Mesenchymal stem cell (in vitro differentiated cells and primary cell): ENCODE measurements at regions not wholly inside any gene's neighbourhood (a gene's known extent, or its start where the extent isn't known, plus 50 kb on each side); places are given as distances from the start of the nearest gene placed in this dataset.

ENCODE experiments used
- DNase-seq: peaks from one replicate; pipeline ENCODE4 v3.0.0-alpha.2; 2013
- H2AFZ ChIP-seq: one replicate; pipeline ENCODE4 v1.6.1; 2013; ENCODE audit warnings: low read depth, mild to moderate bottlenecking, control low read depth, inconsistent platforms, low read length, moderate library complexity
- H2AK5ac ChIP-seq: 2 replicates; pipeline ENCODE4 v1.6.1; 2013; ENCODE audit warnings: low read length, moderate library complexity, mild to moderate bottlenecking, inconsistent platforms; ENCODE audit not compliant: severe bottlenecking
- H2BK120ac ChIP-seq: one replicate; pipeline ENCODE4 v1.6.1; 2013; ENCODE audit warnings: low read depth, mild to moderate bottlenecking, inconsistent platforms, low read length, moderate library complexity
- H2BK12ac ChIP-seq, 2 experiments: one replicate each; pipeline ENCODE4 v1.6.1; 2013; ENCODE audit warnings: inconsistent platforms in 2 of 2, low read length in 2 of 2, mild to moderate bottlenecking in 2 of 2, moderate library complexity in 2 of 2, control low read depth in 1 of 2
- H2BK15ac ChIP-seq: one replicate; pipeline ENCODE4 v1.6.1; 2013; ENCODE audit warnings: mild to moderate bottlenecking, low read depth, inconsistent platforms; ENCODE audit not compliant: poor library complexity, severe bottlenecking
- H2BK5ac ChIP-seq: 2 replicates; pipeline ENCODE4 v1.6.1; 2013; ENCODE audit warnings: low read depth, mild to moderate bottlenecking, low read length, control low read depth, inconsistent platforms; ENCODE audit not compliant: poor library complexity, severe bottlenecking
- H3K14ac ChIP-seq, 2 experiments: one replicate each; pipeline ENCODE4 v1.6.1; 2013; ENCODE audit warnings: inconsistent platforms in 2 of 2, low read length in 2 of 2, control low read depth in 1 of 2, mild to moderate bottlenecking in 1 of 2, moderate library complexity in 1 of 2
- H3K18ac ChIP-seq, 2 experiments: one replicate each; pipeline ENCODE4 v1.6.1; 2013; ENCODE audit warnings: inconsistent platforms in 2 of 2, low read length in 2 of 2, control low read depth in 1 of 2, low read depth in 1 of 2, mild to moderate bottlenecking in 1 of 2
- H3K23ac ChIP-seq, 2 experiments: one replicate each; pipeline ENCODE4 v1.6.1; 2013; ENCODE audit warnings: inconsistent platforms in 2 of 2, low read length in 2 of 2, mild to moderate bottlenecking in 2 of 2, moderate library complexity in 2 of 2, control low read depth in 1 of 2
- H3K27ac ChIP-seq: 2 replicates; pipeline ENCODE4 v1.5.1; 2013; ENCODE audit warnings: mild to moderate bottlenecking, moderate library complexity, low read length, control low read depth, inconsistent platforms; ENCODE audit not compliant: poor library complexity, severe bottlenecking
- H3K27me3 ChIP-seq, 2 experiments: 2 replicates each; pipeline versions ENCODE4 v1.6.1 to v1.7.0; 2013; ENCODE audit warnings: low read length in 2 of 2, mild to moderate bottlenecking in 2 of 2, moderate library complexity in 2 of 2, control low read depth in 1 of 2, inconsistent platforms in 1 of 2; ENCODE audit not compliant: control insufficient read depth in 1 of 2, insufficient read depth in 1 of 2
- H3K36me3 ChIP-seq, 2 experiments: 2 replicates each; pipeline versions ENCODE4 v1.6.1 to v1.7.0; 2013; ENCODE audit warnings: low read length in 2 of 2, control low read depth in 1 of 2, inconsistent platforms in 1 of 2, low read depth in 1 of 2, mild to moderate bottlenecking in 1 of 2; ENCODE audit not compliant: insufficient read depth in 2 of 2, control insufficient read depth in 1 of 2
- H3K4ac ChIP-seq, 2 experiments: one replicate each; pipeline ENCODE4 v1.6.1; 2013; ENCODE audit warnings: inconsistent platforms in 2 of 2, low read length in 2 of 2, mild to moderate bottlenecking in 2 of 2, moderate library complexity in 2 of 2, control low read depth in 1 of 2, low read depth in 1 of 2
- H3K4me1 ChIP-seq: 2 replicates; pipeline ENCODE4 v1.6.1; 2013; ENCODE audit warnings: low read depth, low read length, control low read depth; ENCODE audit not compliant: control insufficient read depth, insufficient read depth
- H3K4me2 ChIP-seq: 2 replicates; pipeline ENCODE4 v1.6.1; 2013; ENCODE audit warnings: low read length, mild to moderate bottlenecking, inconsistent platforms; ENCODE audit not compliant: poor library complexity, severe bottlenecking
- H3K4me3 ChIP-seq, 2 experiments: 2 replicates each; pipeline versions ENCODE4 v1.5.1 to v1.7.0; 2013; ENCODE audit warnings: low read length in 2 of 2, mild to moderate bottlenecking in 2 of 2, control low read depth in 1 of 2, low read depth in 1 of 2; ENCODE audit not compliant: insufficient read depth in 1 of 2
- H3K79me1 ChIP-seq: replicated peaks from 2 replicates; pipeline ENCODE4 v1.6.1; 2013; ENCODE audit warnings: mild to moderate bottlenecking, control low read depth, low read length, inconsistent platforms; ENCODE audit not compliant: poor library complexity, severe bottlenecking
- H3K9ac ChIP-seq: 2 replicates; pipeline ENCODE4 v1.7.0; 2013; ENCODE audit warnings: mild to moderate bottlenecking, low read length, moderate library complexity
- H3K9me3 ChIP-seq: 2 replicates; pipeline ENCODE4 v1.7.0; 2013; ENCODE audit warnings: mild to moderate bottlenecking, low read length; ENCODE audit not compliant: control insufficient read depth
- H4K8ac ChIP-seq: one replicate; pipeline ENCODE4 v1.6.1; 2013; ENCODE audit warnings: inconsistent platforms, mild to moderate bottlenecking, low read length, moderate library complexity
- H4K91ac ChIP-seq: one replicate; pipeline ENCODE4 v1.6.1; 2013; ENCODE audit warnings: mild to moderate bottlenecking, low read length, inconsistent platforms
- WGBS: methylation state at CpG from one replicate; pipeline ENCODE4 v1.1.7; 2013; ENCODE audit warnings: mixed read lengths; 5-methylcytosine and 5-hydroxymethylcytosine counted together

GRCh38 chr9:11833056-11833455, 860.1 kb upstream of the TYRP1 start:
- Histone ChIP-seq H2BK12ac (no peak overlapping the region), H3K27me3 (no peaks in the 10 kb centered on the region), H2BK15ac (no peak overlapping the region), H2BK120ac (no peak overlapping the region), H3K9me3 (peaks cover 7% of the 10 kb centered on the region), H3K18ac (no peak overlapping the region), H3K9ac (no peak overlapping the region), H4K8ac (no peak overlapping the region), H2BK5ac (no peak overlapping the region), H3K4ac (no peak overlapping the region), H2AFZ (no peak overlapping the region), H3K4me2 (no peak overlapping the region), H2AK5ac (no peak overlapping the region), H4K91ac (no peak overlapping the region), H3K4me3 (no peak overlapping the region), H3K79me1 (no peaks in the 10 kb centered on the region), H3K4me1 (no peaks in the 10 kb centered on the region), H3K27ac (no peak overlapping the region), H3K14ac (no peak overlapping the region), H3K36me3 (no peaks in the 10 kb centered on the region), H3K23ac (no peak overlapping the region)
- no peak for DNase-seq
- 82% methylated on average over 1 of the region's 2 CpGs for WGBS

GRCh38 chr9:11868795-11869194, 824.4 kb upstream of the TYRP1 start:
- Histone ChIP-seq H3K27me3 (no peaks in the 10 kb centered on the region), H2BK15ac (no peak overlapping the region), H3K27ac (no peak overlapping the region), H3K4me1 (no peaks in the 10 kb centered on the region), H3K18ac (no peak overlapping the region), H3K36me3 (no peaks in the 10 kb centered on the region), H3K9ac (no peak overlapping the region), H2AFZ (no peak overlapping the region), H3K4me3 (no peak overlapping the region), H2BK5ac (no peak overlapping the region), H3K79me1 (no peaks in the 10 kb centered on the region), H3K9me3 (no peaks in the 10 kb centered on the region), H2BK12ac (no peak overlapping the region), H2AK5ac (no peak overlapping the region), H3K4me2 (no peak overlapping the region), H4K91ac (no peak overlapping the region), H3K4ac (no peak overlapping the region), H3K23ac (no peak overlapping the region), H4K8ac (no peak overlapping the region), H3K14ac (no peak overlapping the region), H2BK120ac (no peak overlapping the region)
- WGBS, result no CpG with 5 or more reads among the region's 1 CpG
- no peak for DNase-seq

- no peak for DNase-seq
- H3K4me1 ChIP-seq, result no peaks in the 10 kb centered on the region
- no peak overlapping the region for H2BK15ac ChIP-seq
- no peak overlapping the region for H3K27ac ChIP-seq
- no peak overlapping the region for H2BK120ac ChIP-seq
- H2BK5ac ChIP-seq, result no peak overlapping the region
- no peak overlapping the region for H3K9ac ChIP-seq
- H3K18ac ChIP-seq, result no peak overlapping the region
- H3K9me3 ChIP-seq, result no peaks in the 10 kb centered on the region
- H3K4ac ChIP-seq, result no peak overlapping the region
- no peaks in the 10 kb centered on the region for H3K36me3 ChIP-seq
- no peaks in the 10 kb centered on the region for H3K27me3 ChIP-seq
- no peak overlapping the region for H3K4me3 ChIP-seq
- no peak overlapping the region for H2BK12ac ChIP-seq
- no peak overlapping the region for H3K14ac ChIP-seq
- no peak overlapping the region for H4K91ac ChIP-seq
- 92% methylated on average over 4 of the region's 5 CpGs for WGBS
- no peak overlapping the region for H3K23ac ChIP-seq
- H4K8ac ChIP-seq, result no peak overlapping the region
- H2AFZ ChIP-seq, result no peak overlapping the region
- H2AK5ac ChIP-seq, result no peak overlapping the region
- H3K79me1 ChIP-seq, result no peaks in the 10 kb centered on the region
- no peak overlapping the region for H3K4me2 ChIP-seq
These were observed 821.3 kb upstream of the TYRP1 start for GRCh38 chr9:11871852-11872251.

- no peak overlapping the region for H3K27ac ChIP-seq
- H3K9me3 ChIP-seq, result no peaks in the 10 kb centered on the region
- H3K23ac ChIP-seq, result no peak overlapping the region
- no peaks in the 10 kb centered on the region for H3K27me3 ChIP-seq
- H3K4me3 ChIP-seq, result no peak overlapping the region
- no peak overlapping the region for H2AFZ ChIP-seq
- no peak overlapping the region for H2BK15ac ChIP-seq
- H2BK12ac ChIP-seq, result no peak overlapping the region
- no peaks in the 10 kb centered on the region for H3K4me1 ChIP-seq
- WGBS, result no CpG with 5 or more reads among the region's 1 CpG
- H3K36me3 ChIP-seq, result no peaks in the 10 kb centered on the region
- no peak overlapping the region for H4K91ac ChIP-seq
- H2BK5ac ChIP-seq, result no peak overlapping the region
- no peak for DNase-seq
- no peak overlapping the region for H3K4me2 ChIP-seq
- H4K8ac ChIP-seq, result no peak overlapping the region
- H2BK120ac ChIP-seq, result no peak overlapping the region
- no peak overlapping the region for H3K9ac ChIP-seq
- H3K79me1 ChIP-seq, result no peaks in the 10 kb centered on the region
- no peak overlapping the region for H3K14ac ChIP-seq
- no peak overlapping the region for H3K18ac ChIP-seq
- H2AK5ac ChIP-seq, result no peak overlapping the region
- H3K4ac ChIP-seq, result no peak overlapping the region
These were observed 820.7 kb upstream of the TYRP1 start for GRCh38 chr9:11872471-11872870.
